GM18498 (cell line): ENCODE measurements at regions not wholly inside any gene's neighbourhood (a gene's known extent, or its start where the extent isn't known, plus 50 kb on each side); places are given as distances from the start of the nearest gene placed in this dataset.

Source experiments
- ATAC-seq: cut with Tn5 transposase; IDR thresholded peaks from one replicate; pipeline ENCODE4 v1.9.1; 2021; ENCODE audit warnings: mild to moderate bottlenecking, moderate library complexity; ENCODE audit not compliant: unreplicated experiment

DNA sequence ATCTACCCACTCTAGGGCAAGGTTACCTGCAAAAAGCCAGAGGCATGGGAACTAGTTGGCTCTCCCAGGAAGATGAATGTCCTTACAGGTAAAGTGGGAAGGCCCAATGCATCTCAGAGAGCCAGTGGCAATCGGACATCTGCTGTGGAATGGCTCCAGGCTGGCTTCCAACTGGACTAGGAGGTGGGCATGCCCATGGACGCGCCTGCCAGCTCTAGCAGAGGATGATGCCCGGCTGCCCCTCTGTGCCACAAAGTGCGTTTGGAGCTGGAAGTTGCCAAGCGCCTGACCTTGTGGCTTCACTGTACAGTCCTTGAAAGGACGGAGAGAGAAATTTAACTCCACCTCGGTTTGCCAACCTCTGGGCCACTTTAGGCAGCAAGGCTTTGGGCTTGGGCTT, 84.4 kb downstream of the NR2F2 start:
- no peak for ATAC-seq

DNA sequence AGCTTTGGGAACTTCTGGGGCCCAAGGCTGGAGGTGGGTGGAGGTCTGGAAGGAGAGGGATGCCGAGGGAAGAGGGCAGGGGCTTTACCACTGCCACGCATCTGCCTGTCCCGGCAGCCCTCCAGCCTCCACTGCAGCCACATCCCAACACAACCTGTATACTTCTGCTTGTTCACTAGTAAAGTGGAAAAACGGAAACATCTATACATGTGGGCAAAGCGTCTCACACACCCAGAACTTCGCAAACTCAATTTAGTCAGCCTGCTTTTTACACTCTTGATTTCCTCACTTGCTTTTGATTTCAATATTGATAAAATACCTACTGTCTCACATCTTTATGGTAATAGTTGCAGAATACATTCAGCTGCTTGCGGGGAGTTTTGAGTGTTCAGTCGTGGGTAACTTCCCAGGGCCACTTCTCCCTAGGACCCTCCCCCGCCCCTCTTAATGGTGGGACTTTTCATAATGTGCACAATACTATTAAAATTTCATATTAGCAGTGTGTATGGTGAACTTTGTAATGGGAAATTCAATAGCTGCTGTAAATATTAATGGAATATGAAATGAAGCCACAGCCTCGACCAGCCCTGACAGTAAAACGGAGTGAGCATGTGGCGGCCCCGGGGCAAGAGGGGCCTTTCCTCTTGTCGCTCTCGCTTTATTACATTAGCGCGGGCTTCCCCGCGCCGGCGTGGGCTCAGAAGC, 85.2 kb downstream of the NR2F2 start:
- ATAC-seq: no peak

DNA sequence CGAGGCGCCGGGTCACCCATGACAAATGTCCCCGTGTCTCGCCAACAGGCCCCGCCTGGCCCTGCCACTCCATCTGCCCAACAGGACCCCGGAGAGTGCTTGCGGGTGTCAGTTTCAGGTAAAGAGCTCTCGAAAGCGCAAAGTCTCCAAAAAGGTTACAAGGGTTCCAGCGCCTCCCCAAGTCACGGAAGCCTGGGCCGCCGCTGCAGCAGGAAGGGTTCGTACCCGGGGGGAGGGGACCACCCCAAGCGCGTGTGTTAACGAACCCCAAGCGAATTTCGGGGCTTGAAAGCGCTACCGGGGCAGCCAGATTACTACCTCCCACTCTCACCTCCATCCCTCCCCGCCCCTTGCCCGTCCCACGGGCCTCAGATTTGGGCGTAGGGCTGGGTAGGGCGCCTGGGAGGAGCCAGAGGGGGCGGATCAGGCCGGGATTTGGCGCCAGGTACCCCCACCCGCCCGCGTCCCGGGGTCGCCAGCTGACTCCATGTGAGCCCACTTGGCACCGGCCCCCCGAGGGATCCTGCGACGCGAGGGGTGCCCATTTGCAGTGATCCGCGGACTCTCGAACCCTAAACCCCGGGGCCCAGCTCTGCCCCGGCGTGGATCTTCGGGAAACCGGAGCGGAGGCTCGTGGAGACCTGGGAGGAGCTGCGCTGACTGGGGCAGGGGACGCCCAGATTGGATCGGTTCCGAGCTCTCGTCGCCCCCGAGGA, 85.9 kb downstream of the NR2F2 start:
- ATAC-seq: no peak

DNA sequence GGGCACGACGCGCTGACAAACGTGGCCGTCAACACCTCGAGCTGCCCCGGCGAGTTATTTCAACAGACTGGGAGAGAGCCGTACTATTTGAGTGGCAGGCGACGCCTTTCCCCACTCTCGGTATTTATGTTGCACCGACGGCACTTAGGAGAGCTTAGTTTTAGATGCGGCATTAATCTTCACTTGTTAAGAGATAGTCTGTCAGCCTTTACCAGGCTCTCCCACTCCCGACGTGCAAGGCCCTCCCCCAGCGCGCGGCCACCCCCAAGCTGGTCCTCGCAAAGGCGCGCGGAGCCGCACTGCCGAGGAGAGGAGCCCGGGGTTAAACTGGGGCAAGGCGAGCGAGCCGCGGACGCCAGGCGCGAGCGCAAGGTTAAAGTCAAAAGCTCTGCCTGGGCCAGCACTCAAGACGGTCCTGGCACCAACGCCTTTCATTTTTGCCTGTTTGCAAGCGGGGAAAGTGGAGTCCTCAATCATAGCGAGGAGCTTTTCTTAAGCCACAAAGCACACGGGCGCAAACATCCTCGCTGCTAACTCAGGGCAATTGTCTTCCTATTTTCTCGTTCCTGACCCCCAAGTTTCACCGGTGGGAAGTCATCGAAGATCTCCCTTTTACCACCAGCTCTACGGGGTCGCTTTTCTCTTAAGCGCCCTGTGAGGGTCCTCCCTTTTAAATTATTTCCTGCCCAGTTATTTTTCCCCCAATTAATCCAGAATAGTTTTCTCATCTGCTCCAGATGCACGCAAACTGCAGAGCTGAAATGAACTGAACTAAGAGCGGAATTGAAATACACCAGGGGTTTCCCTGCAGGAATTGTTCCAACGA, 86.6 kb downstream of the NR2F2 start:
- ATAC-seq: no peak

DNA sequence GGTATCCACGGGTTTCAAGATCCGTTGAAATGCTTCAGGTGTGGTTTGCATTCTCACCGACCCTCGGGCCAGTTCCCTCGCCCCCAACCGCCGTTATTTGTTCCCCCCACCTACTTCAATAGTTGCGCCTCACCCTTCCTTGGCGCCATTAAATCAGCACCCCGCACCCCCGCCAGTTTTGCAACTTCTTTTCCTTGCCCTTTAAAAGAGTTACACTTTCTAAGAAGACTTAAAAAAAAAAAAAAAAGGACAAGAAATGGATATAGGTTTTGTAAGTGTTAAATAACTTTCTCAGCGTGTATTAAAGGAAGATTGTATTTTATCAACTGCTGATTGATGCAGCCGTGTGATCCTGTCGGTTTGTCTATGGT, 87.2 kb downstream of the NR2F2 start:
- no peak for ATAC-seq

DNA sequence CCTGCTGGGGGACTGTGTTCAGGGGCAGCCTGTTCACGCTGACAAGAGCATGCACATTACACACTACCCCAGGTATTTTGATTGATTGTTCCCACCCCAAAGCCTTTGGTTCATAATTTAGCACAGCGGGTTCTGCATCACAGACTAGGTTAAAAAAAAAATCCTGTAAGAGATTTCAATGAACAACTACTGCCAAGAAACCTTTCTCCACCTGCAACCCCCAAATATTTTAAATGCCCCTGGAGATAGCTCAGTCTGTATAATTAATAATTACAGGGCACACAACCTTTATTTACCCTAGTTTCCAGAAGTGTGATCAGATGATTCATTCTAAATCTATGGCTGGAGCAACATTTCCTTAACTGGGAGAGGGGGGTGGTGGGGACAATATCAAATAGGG, 87.6 kb downstream of the NR2F2 start:
- ATAC-seq: no peak

DNA sequence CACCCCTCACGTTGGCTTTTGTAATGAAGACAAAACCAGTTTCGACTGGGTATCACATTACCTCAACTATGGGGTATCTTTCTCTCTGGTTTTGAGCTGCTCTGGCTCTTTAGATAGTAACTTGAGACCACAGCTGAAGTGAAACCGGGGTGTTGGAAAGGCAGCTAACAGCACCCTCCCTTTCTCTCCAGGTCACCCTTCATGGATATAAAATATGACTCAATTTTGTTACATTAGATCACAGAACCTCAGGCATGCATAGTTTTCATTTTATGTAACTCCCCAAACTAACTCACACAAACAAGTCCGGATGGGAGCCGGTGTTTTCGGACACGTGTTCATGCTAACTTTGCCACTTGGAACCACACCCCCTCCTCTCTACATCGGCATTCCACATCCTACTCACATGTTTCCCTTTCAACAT, 90.7 kb downstream of the NR2F2 start:
- no peak for ATAC-seq

DNA sequence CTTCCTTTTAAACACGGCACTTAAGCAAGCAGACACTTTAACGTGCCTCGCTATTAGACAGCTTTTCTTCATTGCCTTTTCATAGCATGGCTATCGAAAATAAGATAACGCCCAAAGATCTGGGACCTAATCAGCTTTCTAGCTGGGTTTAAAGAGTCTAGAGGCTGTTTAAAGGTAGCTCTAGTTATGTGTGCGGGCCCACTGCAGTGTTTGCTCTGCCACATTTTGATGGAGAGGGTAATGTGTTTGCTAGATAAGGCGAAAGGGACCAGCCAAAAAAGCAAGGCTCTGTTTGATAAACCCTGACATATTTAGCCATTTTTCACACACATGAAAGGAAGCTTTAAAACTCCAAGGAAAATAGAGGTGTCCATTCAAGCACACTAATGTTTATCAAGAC, 91.6 kb downstream of the NR2F2 start:
- ATAC-seq: no peak

DNA sequence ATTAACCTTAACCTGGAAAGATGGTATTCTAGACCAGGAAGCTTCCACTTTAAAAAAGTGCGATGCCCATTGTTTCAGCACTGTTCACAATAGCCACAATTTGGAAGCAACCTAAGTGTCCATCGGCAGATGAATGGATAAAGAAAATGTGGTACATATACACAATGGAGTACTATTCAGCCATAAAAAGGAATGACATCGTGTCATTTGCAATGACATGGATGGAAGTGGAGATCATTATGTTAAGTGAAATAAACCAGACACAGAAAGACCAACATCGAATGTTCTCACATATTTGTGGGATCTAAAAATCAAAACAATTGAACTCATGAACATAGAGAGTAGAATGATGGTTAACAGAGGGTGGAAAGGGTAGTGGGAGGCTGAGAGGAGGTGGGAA, 94.2 kb downstream of the NR2F2 start:
- ATAC-seq: no peak

DNA sequence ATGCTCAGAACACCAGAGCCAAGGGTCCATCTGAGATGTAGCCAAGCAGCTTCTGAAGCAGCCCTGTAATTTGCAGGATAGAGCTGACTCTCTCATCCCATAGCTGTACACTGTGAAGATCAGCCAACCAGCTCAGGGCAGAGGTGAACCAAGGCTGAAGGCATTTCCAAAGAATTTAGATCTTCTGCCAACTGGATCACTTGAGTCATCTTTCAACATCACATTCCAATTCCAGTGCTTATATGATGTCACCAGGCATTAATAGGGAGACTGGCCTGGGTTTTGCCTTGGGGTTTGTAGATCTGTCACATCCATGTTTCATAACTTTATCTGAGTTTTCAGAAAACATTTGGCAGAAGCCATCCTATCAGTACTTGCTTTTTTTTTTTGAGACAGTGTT, 98.2 kb downstream of the NR2F2 start:
- no peak for ATAC-seq

DNA sequence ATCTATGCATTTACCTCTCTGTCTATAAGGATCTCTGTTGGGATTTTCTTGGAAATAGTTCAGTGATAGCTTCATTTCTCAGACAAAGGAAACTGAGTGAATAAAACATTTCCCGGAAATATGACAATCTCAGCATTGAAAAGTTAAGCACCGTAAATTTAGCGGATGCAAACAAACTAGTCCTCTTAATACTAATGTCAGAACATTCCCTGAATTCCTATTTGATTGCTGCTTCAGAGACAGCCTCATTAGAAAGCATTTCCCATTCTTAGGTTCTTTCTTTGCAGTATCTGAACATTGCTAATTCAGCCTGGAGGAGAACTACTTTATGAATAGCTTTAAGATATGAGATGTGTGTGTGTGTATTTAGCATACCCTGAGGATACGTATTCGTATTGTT, 101.3 kb downstream of the NR2F2 start:
- no peak for ATAC-seq

DNA sequence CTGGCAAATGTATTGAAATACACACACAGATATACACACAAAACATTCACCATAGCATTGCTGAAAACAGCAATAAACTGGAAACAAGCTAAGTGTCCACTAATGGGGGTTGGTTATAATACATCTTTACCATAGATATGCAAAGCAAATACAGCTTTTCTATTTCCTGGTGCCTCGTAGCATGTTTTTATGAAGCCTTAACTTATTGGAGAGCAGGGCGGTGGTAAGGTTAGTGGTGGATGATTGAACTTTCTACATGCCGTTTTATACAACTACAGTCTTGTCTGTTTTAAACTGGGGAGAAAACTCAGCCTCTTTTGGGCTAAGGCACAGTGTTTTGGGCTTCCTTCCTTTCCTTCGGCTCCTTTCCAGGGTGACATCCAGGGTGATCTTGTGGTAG, 104.5 kb downstream of the NR2F2 start:
- ATAC-seq: no peak

DNA sequence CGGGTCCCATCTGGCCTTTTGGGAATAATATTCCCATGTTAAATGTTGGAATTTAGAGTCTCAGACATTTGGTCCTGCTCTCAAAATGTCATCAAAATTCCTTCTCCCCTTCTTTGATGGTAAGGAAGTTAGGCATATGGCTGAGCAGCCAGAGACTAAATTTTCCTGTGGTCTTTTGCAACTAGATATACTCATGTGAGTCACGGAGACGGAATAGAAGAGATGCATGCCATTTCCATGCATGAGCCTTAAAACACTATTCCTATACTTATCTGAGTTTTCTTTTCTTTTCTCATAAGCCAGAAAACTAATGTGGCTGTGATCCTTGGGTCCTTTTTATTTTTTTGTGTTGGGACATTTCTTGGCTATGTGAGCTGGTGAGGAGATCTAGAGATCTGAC, 105.3 kb downstream of the NR2F2 start:
- no peak for ATAC-seq

DNA sequence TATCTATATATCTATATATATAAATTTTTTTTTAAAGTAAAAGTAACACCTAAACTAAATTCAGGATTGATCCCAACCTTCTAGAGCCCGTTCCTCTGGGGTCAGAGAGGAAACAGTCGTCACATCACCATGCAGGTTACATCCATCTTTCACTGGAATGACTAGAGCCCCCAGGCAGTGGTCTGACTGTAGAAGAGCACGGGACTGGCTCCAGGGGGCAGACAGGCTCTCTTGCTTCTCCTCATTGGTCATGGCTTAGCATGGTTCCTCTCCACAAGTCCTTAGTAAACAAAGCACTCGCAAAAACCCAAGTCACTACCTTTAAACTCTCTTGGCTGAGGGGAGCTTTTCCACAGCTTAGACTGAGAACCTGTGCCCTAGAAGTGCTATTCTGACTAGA, 110.5 kb downstream of the NR2F2 start:
- ATAC-seq: no peak

DNA sequence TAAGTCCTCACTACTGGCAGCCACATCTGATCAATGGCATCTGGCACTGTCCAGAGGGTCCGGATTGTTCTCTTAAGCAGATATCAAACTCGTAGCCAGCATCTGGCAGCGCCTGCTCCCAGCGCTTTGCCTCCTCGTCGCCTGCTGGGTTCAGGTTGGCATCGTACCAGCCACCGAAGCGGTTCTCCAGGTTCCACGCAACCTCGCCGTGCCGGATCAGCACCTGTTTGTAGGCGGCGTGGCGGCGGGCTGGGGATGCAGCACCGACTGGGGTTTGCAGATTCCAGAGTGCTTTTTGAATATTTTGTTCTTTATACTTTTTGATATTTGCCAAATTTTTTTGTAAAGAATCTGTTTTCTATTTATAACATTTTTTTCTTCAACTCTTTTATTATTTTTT, 111.6 kb downstream of the NR2F2 start:
- no peak for ATAC-seq

DNA sequence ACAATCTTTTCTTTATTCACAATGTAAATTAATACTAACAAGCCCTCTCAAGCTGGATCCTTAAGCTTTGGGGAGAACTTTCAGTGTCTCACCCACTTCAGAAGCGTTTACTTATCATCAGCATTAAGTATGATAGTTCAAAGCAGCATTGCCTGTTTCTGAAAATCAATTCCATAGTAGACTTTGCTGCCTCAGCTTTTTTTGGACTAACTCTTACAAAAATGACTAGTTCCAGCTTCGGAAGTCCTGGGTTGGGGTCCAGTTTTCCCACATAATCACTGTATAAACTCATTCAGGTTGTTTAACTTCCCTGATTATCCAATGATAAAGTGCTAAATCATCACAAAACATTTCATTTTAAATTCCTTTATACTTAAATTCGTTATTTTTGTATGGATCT, 114.4 kb downstream of the NR2F2 start:
- no peak for ATAC-seq

DNA sequence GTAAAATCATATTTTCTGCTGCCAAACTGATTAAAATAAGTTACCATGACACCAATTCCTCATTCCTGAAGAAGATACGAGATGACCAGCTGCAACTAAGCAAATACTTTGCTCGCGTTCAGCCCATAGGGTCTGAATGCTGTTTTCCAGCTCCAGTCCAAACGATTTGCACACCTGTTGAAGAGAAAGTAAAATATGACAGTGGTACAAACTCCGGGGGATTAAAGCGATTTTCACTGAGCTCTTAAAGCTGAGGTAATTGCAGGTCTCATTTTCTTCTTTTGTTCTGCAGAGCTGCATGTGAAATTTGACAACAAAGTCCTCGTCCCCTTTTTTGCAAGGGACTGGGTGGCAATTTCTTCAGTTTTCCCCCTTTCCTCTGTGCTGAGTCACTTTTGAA, 118.4 kb downstream of the NR2F2 start:
- ATAC-seq: no peak

DNA sequence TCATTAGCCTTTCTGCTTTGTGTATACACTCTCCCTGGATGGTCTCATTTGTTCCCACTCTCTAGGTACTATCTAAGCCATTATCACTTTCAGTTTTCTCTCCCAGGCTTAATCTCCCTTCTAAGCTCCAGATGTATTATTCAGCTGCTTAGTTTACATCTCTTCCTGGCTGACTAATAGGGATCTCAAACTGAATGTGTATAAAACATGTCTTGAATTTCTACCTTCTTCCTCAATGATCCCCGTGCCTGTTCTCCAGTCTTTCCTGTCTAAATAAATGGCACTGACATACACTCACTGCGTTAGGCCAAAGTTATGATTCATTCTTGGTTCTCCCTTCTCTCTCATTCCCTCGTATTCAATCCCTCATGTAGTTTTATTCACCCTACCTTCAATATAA, 127.3 kb downstream of the NR2F2 start:
- no peak for ATAC-seq

DNA sequence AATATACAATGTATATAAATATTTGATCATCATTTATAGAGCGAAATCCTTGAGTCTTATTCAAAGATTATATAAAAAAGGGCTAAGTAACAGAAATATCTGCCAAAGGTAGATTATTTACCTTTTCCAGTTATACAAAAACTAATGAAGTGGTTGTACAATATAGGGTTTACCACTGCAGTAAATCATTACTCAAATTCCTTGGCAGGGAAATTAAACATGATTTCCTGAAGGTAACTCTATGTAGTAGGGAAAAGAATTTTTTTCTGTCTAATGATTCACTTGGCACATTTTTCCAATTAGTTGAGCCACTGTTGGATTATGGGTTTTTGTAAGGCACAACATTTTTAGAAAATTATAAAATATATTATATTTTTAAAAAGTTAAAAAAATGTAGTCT, 129.6 kb downstream of the NR2F2 start:
- ATAC-seq: no peak

DNA sequence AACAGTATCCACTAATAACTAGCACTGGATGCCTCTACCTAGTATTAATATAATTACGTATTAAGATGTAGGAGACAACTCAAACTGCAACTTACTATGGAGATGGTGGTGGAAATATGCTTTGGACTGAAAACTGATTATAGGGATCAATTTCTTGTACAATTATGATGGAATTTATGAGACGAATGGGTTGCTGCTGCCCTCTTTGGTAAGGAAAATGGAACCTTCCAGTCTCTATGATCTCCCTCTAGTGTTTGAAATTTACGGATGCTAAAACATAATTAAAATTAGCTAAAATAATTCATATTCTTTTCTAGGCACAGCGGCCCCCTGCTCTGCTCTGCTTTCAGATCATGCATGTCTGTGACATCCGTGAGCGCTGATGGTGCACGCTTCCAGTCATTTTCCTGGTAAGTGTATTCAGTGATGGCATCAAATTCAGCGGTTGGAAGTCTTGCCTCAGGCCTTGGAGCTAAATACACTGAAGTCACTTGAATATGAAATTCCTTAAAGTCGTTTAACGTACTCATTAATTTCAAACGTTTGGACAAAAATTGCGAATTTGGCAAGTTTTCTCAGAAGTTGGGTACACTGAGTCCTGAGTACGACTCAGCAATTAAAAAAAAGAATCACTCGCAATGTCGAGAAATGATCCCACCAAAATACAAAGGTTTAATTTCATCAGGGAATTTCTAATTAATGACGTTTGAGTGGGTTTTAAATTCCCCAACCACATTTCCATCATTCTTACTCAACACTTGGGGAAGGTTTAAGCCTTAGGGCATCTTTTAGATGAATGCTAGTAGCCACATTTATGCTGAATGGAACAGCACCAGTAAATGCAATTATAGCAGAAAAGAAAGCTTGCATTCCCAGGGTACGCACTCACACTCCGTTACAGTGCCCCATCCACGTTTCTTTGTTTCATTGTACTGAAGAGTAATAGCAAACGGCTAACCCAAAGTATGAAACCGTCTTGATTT, 132.6 kb downstream of the NR2F2 start:
- ATAC-seq: no peak
